Breast epithelium (tissue), 3 donors: ENCODE measurements at regions not wholly inside any gene's neighbourhood (a gene's known extent, or its start where the extent isn't known, plus 50 kb on each side); places are given as distances from the start of the nearest gene placed in this dataset.

Experiments
- CTCF ChIP-seq, 3 donors: fragments of 450-650 bp; IDR thresholded peaks; one replicate each; pipeline ENCODE4 v1.5.1; 2016 to 2017; ENCODE audit warnings: antibody characterized with exemption in 3 of 3, mild to moderate bottlenecking in 3 of 3, moderate library complexity in 3 of 3
- POLR2A ChIP-seq: fragments of 450-650 bp; IDR thresholded peaks from one replicate; pipeline ENCODE4 v1.6.1; 2016; ENCODE audit warnings: antibody characterized with exemption, mild to moderate bottlenecking, moderate library complexity
- POLR2AphosphoS5 ChIP-seq, 3 donors: sonication (generic); formaldehyde crosslinking; IDR thresholded peaks; one replicate each; pipeline ENCODE4 v1.6.1; 2017; ENCODE audit warnings: antibody characterized with exemption in 3 of 3

- TF ChIP-seq CTCF (IDR thresholded peaks at IDR 0.05) = no peak
- no peak for TF ChIP-seq POLR2A
- no peak for TF ChIP-seq POLR2AphosphoS5 (IDR thresholded peaks at IDR 0.05)
Observed at GRCh38 chr2:128986867-128987268, 668.2 kb upstream of the HS6ST1 start.
